ENCODE measurements at regions not wholly inside any gene's neighbourhood (a gene's known extent, or its start where the extent isn't known, plus 50 kb on each side); places are given as distances from the start of the nearest gene placed in this dataset.

DNA sequence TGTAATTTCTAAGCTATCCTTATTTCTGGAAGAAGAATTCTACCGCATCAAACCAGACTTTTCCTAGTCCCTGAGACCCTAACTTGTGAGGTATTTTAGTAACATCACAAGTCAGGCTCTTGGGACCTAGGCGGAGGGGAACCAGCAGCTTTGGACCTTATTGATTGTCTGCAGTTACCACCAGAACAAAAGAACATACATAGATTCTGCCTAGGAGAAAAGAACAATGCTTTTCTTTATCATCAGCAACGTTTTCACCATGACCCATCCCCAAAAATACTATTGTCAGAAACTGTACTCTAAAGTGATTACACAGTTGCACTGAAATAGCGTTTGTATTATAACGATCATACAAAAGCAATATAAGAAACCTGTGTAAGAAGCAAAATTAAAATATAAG is 860.4 kb downstream of the USP25 start:
- intact Hi-C loops (cut with micrococcal nuclease) = no loop called here
- DNase-seq (ENCODE audit: low spot score) = no peak
- no peak overlapping the region for H3K4me3 Mint-ChIP-seq
- no peaks in the 10 kb centered on the region for H3K36me3 Mint-ChIP-seq (ENCODE audit: low read depth)
- H3K9me3 Mint-ChIP-seq = no peaks in the 10 kb centered on the region
- no peak overlapping the region for H3K27ac Mint-ChIP-seq
- H3K27me3 Mint-ChIP-seq (ENCODE audit: insufficient read depth) = no peaks in the 10 kb centered on the region
- no peaks in the 10 kb centered on the region for H3K4me1 Mint-ChIP-seq (ENCODE audit: low read depth)

DNA sequence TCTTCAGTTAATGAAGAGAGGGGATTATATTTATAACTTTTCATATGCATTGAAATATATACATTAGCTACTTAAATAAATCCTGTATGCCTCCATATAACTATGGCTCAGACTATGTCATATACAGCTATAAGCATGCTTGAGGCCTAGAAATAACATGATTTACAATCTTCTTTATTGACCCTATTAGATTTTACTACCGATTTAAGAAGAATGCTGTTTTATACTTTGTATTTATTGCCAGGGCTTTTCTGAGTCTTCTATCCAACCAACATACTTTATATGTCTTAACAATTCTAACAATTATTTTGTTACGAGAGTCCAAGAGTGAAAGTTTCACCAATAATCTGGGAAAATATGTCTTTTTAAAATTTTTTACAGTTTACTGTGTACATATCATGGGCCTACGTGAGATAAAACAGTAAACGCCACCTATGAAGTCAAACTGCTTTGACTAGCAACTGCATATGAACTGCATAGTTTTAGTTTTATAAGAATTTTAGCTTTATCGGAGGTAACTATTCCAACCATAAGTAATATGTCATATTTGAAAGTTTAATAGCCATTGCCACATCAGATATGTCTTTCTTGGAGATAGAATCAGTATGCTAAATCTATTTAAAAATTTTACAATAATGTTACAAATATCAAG is 861.0 kb downstream of the USP25 start:
- Mint-ChIP-seq H3K9me3 (no peaks in the 10 kb centered on the region), H3K4me1 (ENCODE audit: low read depth) (no peaks in the 10 kb centered on the region), H3K36me3 (ENCODE audit: low read depth) (no peaks in the 10 kb centered on the region), H3K4me3 (no peak overlapping the region), H3K27ac (no peak overlapping the region), H3K27me3 (ENCODE audit: insufficient read depth) (no peaks in the 10 kb centered on the region)
- DNase-seq (ENCODE audit: low spot score) = no peak
- intact Hi-C loops (cut with micrococcal nuclease) = no loop called here

DNA sequence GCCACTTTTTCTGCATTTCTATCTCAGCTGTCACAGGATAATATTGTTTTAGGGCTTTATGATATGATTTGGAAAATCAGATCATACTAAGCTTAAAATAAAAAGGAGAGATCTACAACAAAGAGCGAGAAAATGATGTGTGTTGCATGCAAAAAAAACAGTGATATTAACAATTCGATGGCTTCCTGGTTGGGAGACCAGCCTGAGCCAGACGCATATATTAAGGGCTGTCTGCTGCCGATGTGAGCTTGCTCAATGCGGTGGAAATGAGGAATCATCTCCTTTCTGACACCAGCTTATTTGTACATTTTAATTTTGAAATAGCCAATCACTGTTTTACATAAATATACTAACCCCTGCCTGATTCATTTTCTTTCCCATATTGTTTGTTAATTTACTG is 862.6 kb downstream of the USP25 start:
- H3K27me3 Mint-ChIP-seq (ENCODE audit: insufficient read depth) = no peaks in the 10 kb centered on the region
- no peaks in the 10 kb centered on the region for H3K36me3 Mint-ChIP-seq (ENCODE audit: low read depth)
- peaks cover 5% of the 10 kb centered on the region for H3K9me3 Mint-ChIP-seq
- no peak for DNase-seq (ENCODE audit: low spot score)
- H3K27ac Mint-ChIP-seq = no peak overlapping the region
- no peak overlapping the region for H3K4me3 Mint-ChIP-seq
- intact Hi-C loops (cut with micrococcal nuclease) = no loop called here
- no peaks in the 10 kb centered on the region for H3K4me1 Mint-ChIP-seq (ENCODE audit: low read depth)

DNA sequence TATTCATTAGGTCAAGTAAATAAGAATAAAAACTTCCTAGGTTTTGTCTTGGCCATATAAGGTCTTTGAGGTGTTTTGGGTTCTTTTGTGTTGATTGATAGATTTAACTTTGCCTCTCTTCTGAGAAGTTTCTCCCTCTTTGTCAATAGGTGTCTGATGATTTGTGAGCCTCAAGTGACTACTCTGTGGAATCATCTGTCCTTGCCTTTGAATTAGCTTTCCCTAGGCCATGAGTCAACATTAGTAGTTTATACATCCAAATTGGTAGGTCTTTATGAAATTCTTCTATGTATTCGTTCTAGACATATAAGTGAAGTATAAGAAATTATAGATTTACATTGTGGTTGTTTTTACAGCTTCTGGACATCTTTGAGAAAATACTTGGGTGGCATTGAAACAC is 864.4 kb downstream of the USP25 start:
- Mint-ChIP-seq H3K27ac (no peak overlapping the region), H3K36me3 (ENCODE audit: low read depth) (no peaks in the 10 kb centered on the region), H3K4me3 (no peak overlapping the region), H3K4me1 (ENCODE audit: low read depth) (no peaks in the 10 kb centered on the region), H3K27me3 (ENCODE audit: insufficient read depth) (no peaks in the 10 kb centered on the region), H3K9me3 (peaks cover 12% of the 10 kb centered on the region)
- DNase-seq (ENCODE audit: low spot score) = no peak
- intact Hi-C loops (cut with micrococcal nuclease) = no loop called here

DNA sequence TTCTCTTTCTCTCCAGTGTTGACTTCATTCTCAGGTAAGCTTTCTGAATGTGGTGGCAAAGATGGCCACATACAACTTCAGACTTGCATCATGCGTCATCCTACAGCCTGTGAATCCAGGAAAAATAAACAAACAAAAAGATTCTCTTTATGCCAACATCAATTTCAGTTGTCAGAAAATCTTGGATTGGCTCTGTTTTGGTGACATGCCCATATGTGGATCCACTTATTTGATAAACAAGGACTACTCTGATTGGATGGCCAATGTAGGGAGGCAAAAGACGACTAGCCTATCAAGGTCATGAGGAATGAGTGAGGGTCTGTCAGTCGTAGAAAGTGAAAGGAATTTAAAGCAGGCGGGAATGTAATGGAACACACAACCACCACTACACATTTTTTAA is 866.6 kb downstream of the USP25 start:
- no peak overlapping the region for H3K4me3 Mint-ChIP-seq
- no peak for DNase-seq (ENCODE audit: low spot score)
- no peaks in the 10 kb centered on the region for H3K36me3 Mint-ChIP-seq (ENCODE audit: low read depth)
- H3K4me1 Mint-ChIP-seq (ENCODE audit: low read depth) = no peaks in the 10 kb centered on the region
- intact Hi-C loops (cut with micrococcal nuclease) = no loop called here
- peaks cover 12% of the 10 kb centered on the region for H3K9me3 Mint-ChIP-seq
- H3K27me3 Mint-ChIP-seq (ENCODE audit: insufficient read depth) = no peaks in the 10 kb centered on the region
- H3K27ac Mint-ChIP-seq = no peak overlapping the region

DNA sequence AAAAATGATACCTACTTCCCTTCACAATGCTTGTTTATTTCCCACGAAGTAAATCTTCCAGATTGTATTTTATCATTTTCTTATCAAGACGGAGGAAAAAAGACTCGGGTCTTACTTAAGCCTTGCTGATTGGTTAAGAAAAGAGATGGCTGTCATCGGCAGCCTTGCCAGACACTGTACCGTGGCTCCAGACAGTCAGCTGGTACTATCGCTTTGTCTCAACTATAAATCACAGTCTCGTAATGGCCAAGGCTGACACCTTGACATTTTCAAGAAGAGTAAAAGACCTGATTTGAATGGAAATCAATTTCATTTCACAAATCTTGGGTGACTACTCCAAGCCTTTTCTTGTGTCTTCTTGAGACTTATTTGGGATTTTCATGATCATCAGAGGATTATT is 868.0 kb downstream of the USP25 start:
- Mint-ChIP-seq H3K4me3 (no peak overlapping the region), H3K27me3 (ENCODE audit: insufficient read depth) (no peaks in the 10 kb centered on the region), H3K9me3 (peaks cover 12% of the 10 kb centered on the region), H3K4me1 (ENCODE audit: low read depth) (no peaks in the 10 kb centered on the region), H3K36me3 (ENCODE audit: low read depth) (no peaks in the 10 kb centered on the region), H3K27ac (no peak overlapping the region)
- intact Hi-C loops (cut with micrococcal nuclease) = no loop called here
- DNase-seq (ENCODE audit: low spot score) = no peak

DNA sequence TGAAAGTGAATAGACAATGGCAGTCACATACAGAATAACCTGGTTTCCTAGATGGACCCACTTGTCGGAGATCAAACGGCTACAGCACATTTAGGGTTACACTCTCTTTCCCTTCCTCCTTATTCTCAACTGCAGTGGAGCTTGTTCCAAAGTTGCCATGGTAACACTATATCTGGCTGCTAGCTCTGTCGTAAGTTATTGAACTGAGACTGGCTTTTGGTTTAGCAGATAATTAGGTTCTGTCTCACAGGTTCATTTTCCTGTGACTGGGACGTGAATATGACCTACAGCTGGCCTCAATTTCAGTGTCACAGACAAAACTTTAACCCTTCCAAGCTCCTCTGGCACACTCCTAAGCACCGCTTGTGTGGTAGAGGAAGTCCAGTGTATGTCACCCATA is 875.8 kb downstream of the USP25 start:
- Mint-ChIP-seq H3K36me3 (ENCODE audit: low read depth) (no peaks in the 10 kb centered on the region), H3K9me3 (peaks cover 5% of the 10 kb centered on the region), H3K4me3 (no peak overlapping the region), H3K4me1 (ENCODE audit: low read depth) (no peaks in the 10 kb centered on the region), H3K27me3 (ENCODE audit: insufficient read depth) (no peaks in the 10 kb centered on the region), H3K27ac (no peak overlapping the region)
- intact Hi-C loops (cut with micrococcal nuclease) = no loop called here
- DNase-seq (ENCODE audit: low spot score) = no peak

DNA sequence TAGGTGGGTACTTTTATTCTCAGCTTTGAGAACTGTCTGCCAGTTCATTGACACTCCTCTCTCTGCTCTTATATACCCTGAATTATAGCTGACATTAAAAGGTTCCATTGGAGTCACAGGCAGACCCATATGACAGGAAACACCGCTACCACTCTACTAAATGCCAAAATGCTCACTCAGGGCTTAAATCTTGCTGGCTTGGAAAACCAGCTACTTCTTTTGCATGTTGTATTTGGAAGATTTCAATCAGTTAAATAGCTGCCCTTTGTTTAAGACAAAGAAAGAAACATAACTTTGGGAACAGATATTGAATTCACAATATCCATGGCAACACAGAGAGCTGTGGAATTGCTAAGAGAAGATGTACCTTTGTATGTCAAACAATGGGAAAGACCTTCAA is 876.5 kb downstream of the USP25 start:
- intact Hi-C loops (cut with micrococcal nuclease) = no loop called here
- DNase-seq (ENCODE audit: low spot score) = no peak
- Mint-ChIP-seq H3K27me3 (ENCODE audit: insufficient read depth) (no peaks in the 10 kb centered on the region), H3K9me3 (peaks cover 5% of the 10 kb centered on the region), H3K4me3 (no peak overlapping the region), H3K4me1 (ENCODE audit: low read depth) (no peaks in the 10 kb centered on the region), H3K27ac (no peak overlapping the region), H3K36me3 (ENCODE audit: low read depth) (no peaks in the 10 kb centered on the region)

DNA sequence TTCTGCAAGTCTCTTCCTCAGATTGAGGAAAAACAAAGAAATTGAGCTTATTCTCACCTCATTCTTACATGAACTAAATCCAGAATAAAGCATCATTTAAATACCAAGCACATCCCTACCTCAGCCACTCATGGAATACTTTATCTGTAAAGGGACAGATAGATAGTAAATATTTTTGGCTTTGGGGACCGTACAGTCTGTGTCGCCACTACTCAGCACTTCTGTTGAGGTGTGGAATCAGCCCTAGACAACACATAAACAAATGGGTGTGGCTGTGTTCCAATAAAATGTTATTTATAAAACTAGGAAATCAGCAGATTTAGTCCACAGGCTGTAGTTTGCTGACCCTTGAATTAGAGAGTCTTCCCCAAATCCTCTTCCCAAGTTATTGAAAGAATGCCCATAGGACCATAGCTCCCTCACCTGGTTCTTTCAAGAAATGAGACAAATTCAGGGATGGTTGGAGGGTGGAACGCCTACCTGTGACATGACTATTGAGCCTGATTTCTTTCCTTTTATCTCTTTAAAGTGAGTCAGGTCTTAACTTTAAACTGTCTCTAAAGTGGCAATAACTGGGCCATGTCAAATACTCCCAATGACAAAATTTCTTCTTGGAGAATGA is 878.5 kb downstream of the USP25 start:
- Mint-ChIP-seq H3K27me3 (ENCODE audit: insufficient read depth) (no peaks in the 10 kb centered on the region), H3K27ac (no peak overlapping the region), H3K4me3 (no peak overlapping the region), H3K4me1 (ENCODE audit: low read depth) (no peaks in the 10 kb centered on the region), H3K9me3 (peaks cover 9% of the 10 kb centered on the region), H3K36me3 (ENCODE audit: low read depth) (no peaks in the 10 kb centered on the region)
- no peak for DNase-seq (ENCODE audit: low spot score)
- intact Hi-C loops (cut with micrococcal nuclease) = no loop called here

DNA sequence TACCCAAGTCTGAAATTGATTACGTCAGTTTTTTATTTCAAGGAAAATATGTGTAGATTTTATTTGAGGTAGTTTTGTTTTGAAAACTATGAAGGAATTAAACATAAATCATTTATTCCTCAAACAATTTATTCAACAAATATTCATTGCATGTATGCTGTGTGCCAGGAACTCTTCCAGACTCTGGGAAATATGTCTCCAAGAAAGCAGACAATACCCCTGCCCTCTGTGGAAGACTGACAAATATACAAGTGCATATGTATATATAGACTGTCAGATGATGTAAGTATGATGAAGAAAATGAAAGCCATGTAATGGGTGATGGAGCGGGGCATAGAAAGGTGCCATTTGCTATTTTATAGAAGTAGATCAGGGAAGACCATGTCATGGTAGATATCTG is 889.5 kb downstream of the USP25 start:
- no peaks in the 10 kb centered on the region for H3K4me1 Mint-ChIP-seq (ENCODE audit: low read depth)
- H3K27me3 Mint-ChIP-seq (ENCODE audit: insufficient read depth) = no peaks in the 10 kb centered on the region
- peaks cover 21% of the 10 kb centered on the region for H3K9me3 Mint-ChIP-seq
- no peak overlapping the region for H3K4me3 Mint-ChIP-seq
- H3K36me3 Mint-ChIP-seq (ENCODE audit: low read depth) = no peaks in the 10 kb centered on the region
- no peak overlapping the region for H3K27ac Mint-ChIP-seq
- DNase-seq (ENCODE audit: low spot score) = no peak
- intact Hi-C loops (cut with micrococcal nuclease) = no loop called here

DNA sequence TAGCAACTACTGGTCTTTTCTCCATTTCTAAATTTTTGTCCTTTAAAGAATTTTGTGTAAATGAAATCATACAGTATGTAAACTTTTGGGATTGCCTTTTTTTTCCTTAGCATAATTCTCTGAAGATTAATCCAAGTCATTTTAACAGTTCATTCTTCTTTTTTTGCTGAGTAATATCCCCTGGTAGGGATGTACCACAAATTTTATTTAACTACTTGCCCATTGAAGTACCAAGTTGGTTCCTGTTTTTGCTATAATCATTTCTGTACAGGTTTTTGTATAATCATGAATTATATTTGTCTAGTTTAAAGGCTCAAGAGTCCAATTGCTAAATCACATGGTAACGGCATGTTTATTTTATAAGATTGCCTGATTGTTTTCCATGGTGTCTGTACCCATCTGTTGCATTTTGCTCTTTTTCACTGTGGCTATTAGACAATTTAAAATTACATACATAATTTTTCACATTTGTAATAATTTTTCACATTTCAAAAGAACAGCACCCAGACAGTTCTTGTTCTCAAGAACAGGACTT is 891.1 kb downstream of the USP25 start:
- Mint-ChIP-seq H3K27me3 (ENCODE audit: insufficient read depth) (no peaks in the 10 kb centered on the region), H3K36me3 (ENCODE audit: low read depth) (no peaks in the 10 kb centered on the region), H3K4me1 (ENCODE audit: low read depth) (no peaks in the 10 kb centered on the region), H3K4me3 (no peak overlapping the region), H3K9me3 (peaks cover 21% of the 10 kb centered on the region), H3K27ac (no peak overlapping the region)
- intact Hi-C loops (cut with micrococcal nuclease) = no loop called here
- DNase-seq (ENCODE audit: low spot score) = no peak

DNA sequence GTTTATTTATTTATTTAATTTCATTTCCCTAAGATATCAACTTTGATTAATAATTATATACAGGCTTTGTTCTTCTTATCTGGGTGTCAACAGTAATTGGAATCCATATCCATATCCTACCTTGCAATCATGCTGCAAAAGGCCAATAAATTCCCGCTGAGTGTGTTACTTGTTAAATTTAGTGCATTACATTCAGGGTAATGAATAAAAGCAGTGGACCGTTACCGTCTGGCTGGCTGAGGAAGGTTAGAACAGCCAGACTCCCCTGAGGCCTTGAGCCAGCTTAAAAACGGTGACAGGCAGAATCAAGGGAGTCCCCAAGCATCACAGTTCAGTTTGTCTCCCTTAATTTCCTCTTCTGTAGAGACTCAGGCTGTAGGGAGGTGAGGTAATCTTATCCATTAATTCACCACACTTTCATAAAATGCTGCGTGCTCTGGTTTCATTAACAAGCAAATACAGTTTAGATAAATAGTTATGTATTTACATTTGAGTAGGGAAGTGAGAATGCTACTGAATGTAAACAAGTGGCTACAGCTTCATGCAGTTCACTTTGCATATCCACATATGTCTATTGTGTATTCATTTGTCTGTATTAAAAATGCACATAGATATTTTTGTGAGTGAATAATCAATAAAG is 888.2 kb upstream of the CXADR start:
- no peak overlapping the region for H3K27ac Mint-ChIP-seq
- no peak for DNase-seq (ENCODE audit: low spot score)

DNA sequence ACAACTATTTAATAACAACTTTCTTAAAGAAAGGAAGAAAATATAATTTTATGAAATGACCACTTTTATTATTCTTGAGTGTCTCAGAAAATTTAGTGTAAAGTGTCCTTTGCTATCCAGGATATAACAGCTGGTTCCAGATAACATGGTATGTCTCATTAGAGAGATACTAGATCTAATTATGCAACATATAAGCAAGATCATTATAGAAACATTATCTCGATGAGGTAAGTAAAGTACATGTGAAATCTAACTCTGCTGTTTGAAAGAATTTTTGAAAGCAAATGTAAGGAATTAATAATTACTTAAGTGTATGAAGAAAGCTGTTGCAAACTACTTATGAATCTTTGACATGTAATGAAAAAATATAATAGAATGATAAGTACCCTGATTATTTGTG is 887.4 kb upstream of the CXADR start:
- Mint-ChIP-seq H3K36me3 (ENCODE audit: low read depth) (no peaks in the 10 kb centered on the region), H3K4me1 (ENCODE audit: low read depth) (no peaks in the 10 kb centered on the region), H3K27ac (no peak overlapping the region), H3K27me3 (ENCODE audit: insufficient read depth) (no peaks in the 10 kb centered on the region), H3K4me3 (no peak overlapping the region), H3K9me3 (no peaks in the 10 kb centered on the region)
- intact Hi-C loops (cut with micrococcal nuclease) = no loop called here
- DNase-seq (ENCODE audit: low spot score) = no peak

More for the DNA sequence above, 888.2 kb upstream of the CXADR start:
- intact Hi-C loops (cut with micrococcal nuclease) = no loop called here
- Mint-ChIP-seq H3K36me3 (ENCODE audit: low read depth) (no peaks in the 10 kb centered on the region), H3K9me3 (peaks cover under 1% of the 10 kb centered on the region), H3K27me3 (ENCODE audit: insufficient read depth) (no peaks in the 10 kb centered on the region), H3K4me1 (ENCODE audit: low read depth) (no peaks in the 10 kb centered on the region), H3K4me3 (no peak overlapping the region)

All from activated T-helper 1 cell treated with anti-CD3 and anti-CD28 coated beads, Interleukin-12 subunit alpha, Interleukin-12 subunit beta, Interleukin-2, Interleukin-4 antibody, amounts not matched to agents 30 ng/mL and 10 ng/mL and 1 ng/mL, durations not matched to agents 14 hours and 24 hours and 36 hours (primary cell).